HepG2 (cell line): ENCODE measurements at regions not wholly inside any gene's neighbourhood (a gene's known extent, or its start where the extent isn't known, plus 50 kb on each side); places are given as distances from the start of the nearest gene placed in this dataset.
"Not testable (repeated sequence)": the region's sequence is repeated elsewhere in the genome, so short reads cannot be mapped to it uniquely, and the experiment has no call there.

ENCODE experiments used
- ETS1 ChIP-seq: sonication (generic); formaldehyde crosslinking; IDR thresholded peaks from 2 replicates; pipeline ENCODE4 v1.4.0; 2020; ENCODE audit warnings: missing genetic modification reagents
- ZBTB10 ChIP-seq: sonication (generic); formaldehyde crosslinking; IDR thresholded peaks from 2 replicates; pipeline ENCODE4 v1.4.0; 2020; ENCODE audit warnings: missing genetic modification reagents, borderline replicate concordance
- ZC3H13 ChIP-seq: sonication (generic); formaldehyde crosslinking; IDR thresholded peaks from 2 replicates; pipeline ENCODE4 v1.8.1; 2023; ENCODE audit warnings: mild to moderate bottlenecking, missing genetic modification reagents, moderate library complexity
- ZNF234 ChIP-seq: sonication (generic); formaldehyde crosslinking; conservative IDR thresholded peaks from 2 replicates; pipeline ENCODE4 v1.5.1; 2020; ENCODE audit warnings: mild to moderate bottlenecking, missing genetic modification reagents

GRCh38 chr2:110390351-110391034 is 82.1 kb downstream of the LIMS4 start:
- TF ChIP-seq ETS1; ZBTB10 (CRISPR knock-in tag); ZC3H13 (CRISPR knock-in tag); ZNF234 (CRISPR knock-in tag): not testable (repeated sequence)
